Neural cell (in vitro differentiated cells): ENCODE measurements at regions not wholly inside any gene's neighbourhood (a gene's known extent, or its start where the extent isn't known, plus 50 kb on each side); places are given as distances from the start of the nearest gene placed in this dataset.

Experiments used
- H2AFZ ChIP-seq: fragments of 200-600, 300-800 bp; sonication (generic), shearing (Covaris generic); 2 replicates; pipeline ENCODE4 v1.6.0; 2014; ENCODE audit warnings: low read depth, mild to moderate bottlenecking, antibody characterized with exemption, low read length, moderate library complexity
- H3F3A ChIP-seq: fragments of 200-600 bp; shearing (Covaris generic); 2 replicates; pipeline ENCODE4 v1.6.1; 2016; ENCODE audit warnings: mild to moderate bottlenecking, moderate library complexity, mixed read lengths, antibody characterized with exemption, low read length; ENCODE audit not compliant: insufficient read depth, poor library complexity, severe bottlenecking
- H3K27ac ChIP-seq: fragments of 200-600, 300-800 bp; sonication (generic), shearing (Covaris generic); 2 replicates; pipeline ENCODE4 v1.5.1; 2014; ENCODE audit warnings: mild to moderate bottlenecking, low read length, moderate library complexity
- H3K27me3 ChIP-seq: fragments of 300-800, 200-600 bp; sonication (generic), shearing (Covaris generic); 2 replicates; pipeline ENCODE4 v1.6.0; 2014; ENCODE audit warnings: mild to moderate bottlenecking, low read depth, low read length, moderate library complexity; ENCODE audit not compliant: insufficient read depth
- H3K36me3 ChIP-seq: fragments of 300-800, 200-600 bp; sonication (generic), shearing (Covaris generic); 2 replicates; pipeline ENCODE4 v1.5.1; 2014; ENCODE audit warnings: mild to moderate bottlenecking, antibody characterized with exemption, low read length, moderate library complexity; ENCODE audit not compliant: insufficient read depth
- H3K4me2 ChIP-seq: fragments of 300-800, 200-600 bp; sonication (generic), shearing (Covaris generic); 2 replicates; pipeline ENCODE4 v1.6.0; 2014; ENCODE audit warnings: mild to moderate bottlenecking, low read length
- H3K4me3 ChIP-seq: fragments of 300-800, 200-600 bp; sonication (generic), shearing (Covaris generic); 2 replicates; pipeline ENCODE4 v1.5.1; 2014; ENCODE audit warnings: mild to moderate bottlenecking, low read length, moderate library complexity
- H3K79me2 ChIP-seq: fragments of 200-600 bp; shearing (Covaris generic); replicated peaks from 2 replicates; pipeline ENCODE4 v1.6.0; 2014; ENCODE audit warnings: mild to moderate bottlenecking, low read length, moderate library complexity; ENCODE audit not compliant: insufficient read depth
- H3K9ac ChIP-seq: fragments of 300-800, 200-600 bp; sonication (generic), shearing (Covaris generic); 2 replicates; pipeline ENCODE4 v1.6.1; 2016; ENCODE audit warnings: mild to moderate bottlenecking, low read length, mixed read lengths
- H3K9me2 ChIP-seq: fragments of 200-600 bp; shearing (Covaris generic); 2 replicates; pipeline ENCODE4 v1.6.1; 2016; ENCODE audit warnings: mild to moderate bottlenecking, low read length, mixed read lengths; ENCODE audit not compliant: insufficient read depth
- H3K9me3 ChIP-seq: fragments of 200-600, 300-800 bp; sonication (generic), shearing (Covaris generic); 2 replicates; pipeline ENCODE4 v1.6.1; 2016; ENCODE audit warnings: mild to moderate bottlenecking, mixed run types, low read length, moderate library complexity, mixed read lengths
- H4K20me1 ChIP-seq: fragments of 200-600 bp; shearing (Covaris generic); 2 replicates; pipeline ENCODE4 v1.6.1; 2016; ENCODE audit warnings: mild to moderate bottlenecking, mixed run types; ENCODE audit not compliant: insufficient read depth
- CTCF ChIP-seq: fragments of 450-650 bp; IDR thresholded peaks from 2 replicates; pipeline ENCODE4 v1.5.1; 2014; ENCODE audit warnings: antibody characterized with exemption, mild to moderate bottlenecking, moderate library complexity; ENCODE audit not compliant: poor library complexity, severe bottlenecking
- EP300 ChIP-seq: fragments of 450-650 bp; conservative IDR thresholded peaks from 2 replicates; pipeline ENCODE4 v1.6.1; 2014; ENCODE audit warnings: antibody characterized with exemption, mild to moderate bottlenecking, moderate library complexity; ENCODE audit not compliant: poor library complexity, severe bottlenecking
- EZH2 ChIP-seq: fragments of 200-600, 300-800 bp; shearing (Covaris generic), sonication (generic); IDR thresholded peaks from 2 replicates; pipeline ENCODE4 v1.6.1; 2014; ENCODE audit warnings: antibody characterized with exemption, low read length, borderline replicate concordance, mild to moderate bottlenecking; ENCODE audit not compliant: insufficient read depth, poor library complexity, severe bottlenecking
- MXI1 ChIP-seq: fragments of 450-650 bp; conservative IDR thresholded peaks from 2 replicates; pipeline ENCODE4 v1.6.1; 2014; ENCODE audit warnings: antibody characterized with exemption, mild to moderate bottlenecking; ENCODE audit not compliant: poor library complexity, severe bottlenecking
- POLR2AphosphoS5 ChIP-seq: IDR thresholded peaks from 2 replicates; pipeline ENCODE4 v1.6.1; 2012
- RAD21 ChIP-seq: fragments of 450-650 bp; conservative IDR thresholded peaks from 2 replicates; pipeline ENCODE4 v1.6.1; 2014; ENCODE audit warnings: antibody characterized with exemption, mild to moderate bottlenecking, moderate library complexity
- SMC3 ChIP-seq: fragments of 450-650 bp; conservative IDR thresholded peaks from 2 replicates; pipeline ENCODE4 v1.6.1; 2014; ENCODE audit warnings: antibody characterized with exemption, mild to moderate bottlenecking, moderate library complexity; ENCODE audit not compliant: poor library complexity
- TAF1 ChIP-seq: IDR thresholded peaks from 2 replicates; pipeline ENCODE4 v1.6.1; 2012; ENCODE audit warnings: low read depth
- TF ChIP-seq, protein P1 (sequence below): IDR thresholded peaks from 2 replicates; pipeline ENCODE4 v1.6.1; 2012; ENCODE audit warnings: borderline replicate concordance

- no peak overlapping the region for H3K27ac ChIP-seq
- no peak overlapping the region for H3K4me3 ChIP-seq
- H3K36me3 ChIP-seq: no peaks in the 10 kb centered on the region
- H3K9me3 ChIP-seq: no peaks in the 10 kb centered on the region
- TF ChIP-seq RAD21 (no peak), MXI1 (no peak), POLR2AphosphoS5 (no peak)
- TF ChIP-seq, protein P1, sequence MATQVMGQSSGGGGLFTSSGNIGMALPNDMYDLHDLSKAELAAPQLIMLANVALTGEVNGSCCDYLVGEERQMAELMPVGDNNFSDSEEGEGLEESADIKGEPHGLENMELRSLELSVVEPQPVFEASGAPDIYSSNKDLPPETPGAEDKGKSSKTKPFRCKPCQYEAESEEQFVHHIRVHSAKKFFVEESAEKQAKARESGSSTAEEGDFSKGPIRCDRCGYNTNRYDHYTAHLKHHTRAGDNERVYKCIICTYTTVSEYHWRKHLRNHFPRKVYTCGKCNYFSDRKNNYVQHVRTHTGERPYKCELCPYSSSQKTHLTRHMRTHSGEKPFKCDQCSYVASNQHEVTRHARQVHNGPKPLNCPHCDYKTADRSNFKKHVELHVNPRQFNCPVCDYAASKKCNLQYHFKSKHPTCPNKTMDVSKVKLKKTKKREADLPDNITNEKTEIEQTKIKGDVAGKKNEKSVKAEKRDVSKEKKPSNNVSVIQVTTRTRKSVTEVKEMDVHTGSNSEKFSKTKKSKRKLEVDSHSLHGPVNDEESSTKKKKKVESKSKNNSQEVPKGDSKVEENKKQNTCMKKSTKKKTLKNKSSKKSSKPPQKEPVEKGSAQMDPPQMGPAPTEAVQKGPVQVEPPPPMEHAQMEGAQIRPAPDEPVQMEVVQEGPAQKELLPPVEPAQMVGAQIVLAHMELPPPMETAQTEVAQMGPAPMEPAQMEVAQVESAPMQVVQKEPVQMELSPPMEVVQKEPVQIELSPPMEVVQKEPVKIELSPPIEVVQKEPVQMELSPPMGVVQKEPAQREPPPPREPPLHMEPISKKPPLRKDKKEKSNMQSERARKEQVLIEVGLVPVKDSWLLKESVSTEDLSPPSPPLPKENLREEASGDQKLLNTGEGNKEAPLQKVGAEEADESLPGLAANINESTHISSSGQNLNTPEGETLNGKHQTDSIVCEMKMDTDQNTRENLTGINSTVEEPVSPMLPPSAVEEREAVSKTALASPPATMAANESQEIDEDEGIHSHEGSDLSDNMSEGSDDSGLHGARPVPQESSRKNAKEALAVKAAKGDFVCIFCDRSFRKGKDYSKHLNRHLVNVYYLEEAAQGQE: no peak
- no peak overlapping the region for H3K4me2 ChIP-seq
- H3K27me3 ChIP-seq: no peaks in the 10 kb centered on the region
- no peaks in the 10 kb centered on the region for H3K9me2 ChIP-seq
- H3K79me2 ChIP-seq: no peaks in the 10 kb centered on the region
- H3K9ac ChIP-seq: no peak overlapping the region
- no peak overlapping the region for H2AFZ ChIP-seq
- H3F3A ChIP-seq: no peaks in the 10 kb centered on the region
- H4K20me1 ChIP-seq: no peaks in the 10 kb centered on the region
Measured at GRCh38 chrX:73267979-73268378, 53.3 kb upstream of the NAP1L2 start.

- H3K9me2 ChIP-seq: no peaks in the 10 kb centered on the region
- no peaks in the 10 kb centered on the region for H3F3A ChIP-seq
- H3K9me3 ChIP-seq: no peaks in the 10 kb centered on the region
- no peaks in the 10 kb centered on the region for H3K27me3 ChIP-seq
- no peak overlapping the region for H2AFZ ChIP-seq
- no peak overlapping the region for H3K4me3 ChIP-seq
- no peak overlapping the region for H3K27ac ChIP-seq
- H3K9ac ChIP-seq: no peak overlapping the region
- no peaks in the 10 kb centered on the region for H3K36me3 ChIP-seq
- no peaks in the 10 kb centered on the region for H3K79me2 ChIP-seq
- no peak overlapping the region for H3K4me2 ChIP-seq
- H4K20me1 ChIP-seq: no peaks in the 10 kb centered on the region
- TF ChIP-seq CTCF (no peak), POLR2AphosphoS5 (no peak), TAF1 (no peak), RAD21 (no peak), MXI1 (no peak), SMC3 (no peak), EZH2 (no peak), EP300 (no peak)
- TF ChIP-seq, protein P1: no peak
Measured at GRCh38 chrX:73267206-73267605, 52.6 kb upstream of the NAP1L2 start.
